ENCODE measurements at regions not wholly inside any gene's neighbourhood (a gene's known extent, or its start where the extent isn't known, plus 50 kb on each side); places are given as distances from the start of the nearest gene placed in this dataset.

DNA sequence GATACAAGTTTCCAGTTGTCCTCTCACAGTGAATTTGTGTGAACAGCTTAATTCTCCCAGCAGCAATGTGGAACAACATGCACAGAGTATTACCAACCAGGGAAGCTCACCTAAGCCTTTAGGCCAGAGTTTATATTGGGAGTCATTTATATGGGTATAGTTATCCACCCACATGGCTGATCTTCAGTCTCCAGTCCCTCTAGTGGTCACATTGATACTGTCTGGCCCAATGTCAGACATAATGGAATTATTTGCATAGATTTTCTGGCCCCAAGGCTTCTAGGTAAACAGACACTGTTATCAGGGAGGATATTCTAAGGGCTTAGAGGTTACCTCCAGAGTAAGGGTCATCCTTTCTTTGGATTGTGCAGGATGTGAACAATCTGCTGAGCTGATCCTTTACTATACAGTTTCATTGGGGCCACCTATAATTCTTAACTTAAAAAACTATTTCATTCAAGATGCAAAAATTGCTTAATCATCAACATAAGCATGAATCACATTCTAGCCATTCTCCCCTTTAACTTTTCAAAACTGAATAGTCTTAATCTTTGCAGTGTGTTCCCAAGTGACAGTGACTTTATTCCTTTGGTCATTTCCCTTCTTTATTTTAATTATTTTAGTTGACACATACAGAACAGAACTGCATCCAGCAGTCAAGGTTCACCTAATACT is 210.9 kb downstream of the LTN1 start:
- Histone ChIP-seq H2AFZ (ENCODE audit: low read length) (no peak overlapping the region), H3K4me3 (ENCODE audit: low read length, poor library complexity, severe bottlenecking) (no peak overlapping the region), H4K20me1 (ENCODE audit: insufficient read depth, low read length, poor library complexity, severe bottlenecking) (no peaks in the 10 kb centered on the region), H3F3A (ENCODE audit: low read depth) (no peaks in the 10 kb centered on the region), H3K27me3 (ENCODE audit: insufficient read depth, low read length, poor library complexity, severe bottlenecking) (no peaks in the 10 kb centered on the region), H3K79me2 (ENCODE audit: insufficient read depth, low read length) (no peaks in the 10 kb centered on the region), H3K9me2 (replicated peaks; ENCODE audit: low read depth, low read length) (no peaks in the 10 kb centered on the region), H3K36me3 (ENCODE audit: insufficient read depth, low read length) (no peaks in the 10 kb centered on the region), H3K9me3 (ENCODE audit: insufficient read depth, low read depth, low read length) (no peaks in the 10 kb centered on the region), H3K4me1 (ENCODE audit: insufficient read depth, low read length, poor library complexity, severe bottlenecking) (no peaks in the 10 kb centered on the region), H3K9ac (ENCODE audit: low read depth, low read length, poor library complexity, severe bottlenecking) (no peak overlapping the region), H3K4me2 (ENCODE audit: low read depth, low read length, poor library complexity, severe bottlenecking) (no peak overlapping the region)
- TF ChIP-seq, protein P1, sequence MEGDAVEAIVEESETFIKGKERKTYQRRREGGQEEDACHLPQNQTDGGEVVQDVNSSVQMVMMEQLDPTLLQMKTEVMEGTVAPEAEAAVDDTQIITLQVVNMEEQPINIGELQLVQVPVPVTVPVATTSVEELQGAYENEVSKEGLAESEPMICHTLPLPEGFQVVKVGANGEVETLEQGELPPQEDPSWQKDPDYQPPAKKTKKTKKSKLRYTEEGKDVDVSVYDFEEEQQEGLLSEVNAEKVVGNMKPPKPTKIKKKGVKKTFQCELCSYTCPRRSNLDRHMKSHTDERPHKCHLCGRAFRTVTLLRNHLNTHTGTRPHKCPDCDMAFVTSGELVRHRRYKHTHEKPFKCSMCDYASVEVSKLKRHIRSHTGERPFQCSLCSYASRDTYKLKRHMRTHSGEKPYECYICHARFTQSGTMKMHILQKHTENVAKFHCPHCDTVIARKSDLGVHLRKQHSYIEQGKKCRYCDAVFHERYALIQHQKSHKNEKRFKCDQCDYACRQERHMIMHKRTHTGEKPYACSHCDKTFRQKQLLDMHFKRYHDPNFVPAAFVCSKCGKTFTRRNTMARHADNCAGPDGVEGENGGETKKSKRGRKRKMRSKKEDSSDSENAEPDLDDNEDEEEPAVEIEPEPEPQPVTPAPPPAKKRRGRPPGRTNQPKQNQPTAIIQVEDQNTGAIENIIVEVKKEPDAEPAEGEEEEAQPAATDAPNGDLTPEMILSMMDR (conservative IDR thresholded peaks at IDR 0.05; ENCODE audit: low read length): peak; percentile 53
- no peak for TF ChIP-seq EZH2phosphoT487 (IDR thresholded peaks at IDR 0.05; ENCODE audit: borderline replicate concordance)

DNA sequence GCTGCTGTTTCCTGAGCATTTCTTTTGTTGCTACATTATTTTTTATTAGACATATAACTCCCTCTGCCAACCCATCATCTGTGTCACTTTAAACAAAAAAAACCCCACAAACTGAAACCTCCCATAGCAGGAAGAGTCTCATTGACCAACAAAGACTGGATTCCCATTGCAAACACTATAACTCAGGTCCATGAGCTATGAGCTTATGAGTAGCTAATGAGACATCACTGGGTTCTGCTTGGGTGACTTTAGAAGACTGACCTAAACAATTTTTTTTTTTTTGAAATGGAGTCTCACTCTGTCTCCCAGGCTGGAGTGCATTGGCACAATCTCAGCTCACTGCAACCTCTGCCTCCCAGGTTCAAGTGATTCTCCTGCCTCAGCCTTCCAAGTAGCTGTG is 212.8 kb downstream of the LTN1 start:
- no peak overlapping the region for H3K4me3 ChIP-seq (ENCODE audit: low read length, poor library complexity, severe bottlenecking)
- H3K4me2 ChIP-seq (ENCODE audit: low read depth, low read length, poor library complexity, severe bottlenecking): no peak overlapping the region
- no peak for TF ChIP-seq EZH2phosphoT487 (IDR thresholded peaks at IDR 0.05; ENCODE audit: borderline replicate concordance)
- TF ChIP-seq, protein P1 (conservative IDR thresholded peaks at IDR 0.05; ENCODE audit: low read length): no peak
- H3K79me2 ChIP-seq (ENCODE audit: insufficient read depth, low read length): no peaks in the 10 kb centered on the region
- no peak overlapping the region for H3K9ac ChIP-seq (ENCODE audit: low read depth, low read length, poor library complexity, severe bottlenecking)
- no peaks in the 10 kb centered on the region for H3F3A ChIP-seq (ENCODE audit: low read depth)
- H2AFZ ChIP-seq (ENCODE audit: low read length): no peak overlapping the region
- no peaks in the 10 kb centered on the region for H3K9me2 ChIP-seq (replicated peaks; ENCODE audit: low read depth, low read length)
- H4K20me1 ChIP-seq (ENCODE audit: insufficient read depth, low read length, poor library complexity, severe bottlenecking): no peaks in the 10 kb centered on the region
- H3K4me1 ChIP-seq (ENCODE audit: insufficient read depth, low read length, poor library complexity, severe bottlenecking): no peaks in the 10 kb centered on the region
- no peaks in the 10 kb centered on the region for H3K36me3 ChIP-seq (ENCODE audit: insufficient read depth, low read length)
- H3K9me3 ChIP-seq (ENCODE audit: insufficient read depth, low read depth, low read length): no peaks in the 10 kb centered on the region
- no peaks in the 10 kb centered on the region for H3K27me3 ChIP-seq (ENCODE audit: insufficient read depth, low read length, poor library complexity, severe bottlenecking)

DNA sequence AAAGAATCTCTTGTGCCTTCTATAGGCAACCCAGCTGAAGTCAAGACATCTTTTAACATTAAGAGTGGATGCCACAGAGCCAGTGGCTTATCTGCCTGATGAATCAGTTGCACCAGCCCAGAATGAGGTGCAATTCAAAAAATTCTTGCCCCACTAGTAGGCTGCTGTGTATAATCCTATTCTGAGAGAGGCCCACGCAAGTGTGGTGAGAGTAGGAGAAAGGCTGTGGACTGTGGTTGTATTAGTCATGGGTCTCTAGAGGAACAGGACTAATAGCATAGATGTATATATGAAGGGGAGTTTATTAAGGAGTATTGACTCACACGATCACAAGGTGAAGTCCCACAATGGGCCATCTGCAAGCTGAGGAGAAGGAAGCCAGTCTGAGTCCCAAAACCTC is 216.4 kb downstream of the LTN1 start:
- Histone ChIP-seq H3K4me3 (ENCODE audit: low read length, poor library complexity, severe bottlenecking) (no peak overlapping the region), H3K79me2 (ENCODE audit: insufficient read depth, low read length) (no peaks in the 10 kb centered on the region), H3K4me2 (ENCODE audit: low read depth, low read length, poor library complexity, severe bottlenecking) (no peak overlapping the region), H4K20me1 (ENCODE audit: insufficient read depth, low read length, poor library complexity, severe bottlenecking) (no peaks in the 10 kb centered on the region), H2AFZ (ENCODE audit: low read length) (no peak overlapping the region), H3K27me3 (ENCODE audit: insufficient read depth, low read length, poor library complexity, severe bottlenecking) (no peaks in the 10 kb centered on the region), H3F3A (ENCODE audit: low read depth) (no peaks in the 10 kb centered on the region), H3K9me2 (replicated peaks; ENCODE audit: low read depth, low read length) (no peaks in the 10 kb centered on the region), H3K4me1 (ENCODE audit: insufficient read depth, low read length, poor library complexity, severe bottlenecking) (no peaks in the 10 kb centered on the region), H3K9ac (ENCODE audit: low read depth, low read length, poor library complexity, severe bottlenecking) (no peak overlapping the region), H3K36me3 (ENCODE audit: insufficient read depth, low read length) (no peaks in the 10 kb centered on the region), H3K9me3 (ENCODE audit: insufficient read depth, low read depth, low read length) (no peaks in the 10 kb centered on the region)
- TF ChIP-seq, protein P1 (conservative IDR thresholded peaks at IDR 0.05; ENCODE audit: low read length): no peak
- no peak for TF ChIP-seq EZH2phosphoT487 (IDR thresholded peaks at IDR 0.05; ENCODE audit: borderline replicate concordance)

Measured in Loucy (cell line).